ENCODE measurements at regions not wholly inside any gene's neighbourhood (a gene's known extent, or its start where the extent isn't known, plus 50 kb on each side); places are given as distances from the start of the nearest gene placed in this dataset.

DNA sequence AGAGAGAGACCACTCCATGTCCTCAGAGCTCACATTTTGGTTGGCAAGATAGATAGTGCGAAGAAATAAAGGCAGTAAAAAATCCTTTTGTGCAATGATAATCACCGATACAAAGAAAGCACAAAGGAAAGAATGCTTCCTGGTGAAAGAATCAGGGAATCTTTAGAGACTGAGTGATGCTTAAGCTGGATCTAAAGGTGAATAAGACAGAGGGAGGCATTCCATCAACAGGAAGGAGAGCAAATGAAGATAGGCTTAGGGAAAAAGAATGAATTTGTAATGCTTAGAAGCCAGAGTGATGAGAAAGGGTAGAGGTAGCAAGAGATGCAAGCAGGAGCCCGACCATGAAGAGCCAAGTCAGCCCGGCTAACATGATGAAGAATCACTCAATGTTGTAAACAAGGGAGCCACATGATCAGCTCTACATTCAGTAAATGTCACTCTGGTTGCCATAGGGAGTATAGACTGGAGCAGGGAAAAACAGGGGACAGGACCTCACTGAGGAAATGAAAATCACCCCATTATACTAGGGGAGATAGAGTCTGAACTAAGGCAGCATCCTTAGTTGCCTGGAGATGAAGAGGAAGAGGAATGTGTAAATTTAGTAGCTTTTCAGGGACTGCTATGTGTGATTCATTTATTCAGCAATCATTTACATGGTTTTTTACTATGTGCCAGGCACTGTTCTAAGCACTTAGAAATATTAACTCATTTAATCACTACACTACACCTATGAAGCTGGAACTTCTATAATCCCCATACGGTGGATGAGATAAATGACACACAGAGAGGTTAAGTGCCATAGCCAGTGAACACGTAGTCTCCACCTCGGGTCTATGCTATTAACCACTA lies 402.6 kb upstream of the NFIA start:
- H3K27ac ChIP-seq, result no peak overlapping the region
- ChIA-PET CTCF (no interaction called here), POLR2A (ENCODE audit: low non-redundant PET) (no interaction called here)
- TF ChIP-seq, protein P1, sequence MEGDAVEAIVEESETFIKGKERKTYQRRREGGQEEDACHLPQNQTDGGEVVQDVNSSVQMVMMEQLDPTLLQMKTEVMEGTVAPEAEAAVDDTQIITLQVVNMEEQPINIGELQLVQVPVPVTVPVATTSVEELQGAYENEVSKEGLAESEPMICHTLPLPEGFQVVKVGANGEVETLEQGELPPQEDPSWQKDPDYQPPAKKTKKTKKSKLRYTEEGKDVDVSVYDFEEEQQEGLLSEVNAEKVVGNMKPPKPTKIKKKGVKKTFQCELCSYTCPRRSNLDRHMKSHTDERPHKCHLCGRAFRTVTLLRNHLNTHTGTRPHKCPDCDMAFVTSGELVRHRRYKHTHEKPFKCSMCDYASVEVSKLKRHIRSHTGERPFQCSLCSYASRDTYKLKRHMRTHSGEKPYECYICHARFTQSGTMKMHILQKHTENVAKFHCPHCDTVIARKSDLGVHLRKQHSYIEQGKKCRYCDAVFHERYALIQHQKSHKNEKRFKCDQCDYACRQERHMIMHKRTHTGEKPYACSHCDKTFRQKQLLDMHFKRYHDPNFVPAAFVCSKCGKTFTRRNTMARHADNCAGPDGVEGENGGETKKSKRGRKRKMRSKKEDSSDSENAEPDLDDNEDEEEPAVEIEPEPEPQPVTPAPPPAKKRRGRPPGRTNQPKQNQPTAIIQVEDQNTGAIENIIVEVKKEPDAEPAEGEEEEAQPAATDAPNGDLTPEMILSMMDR (conservative IDR thresholded peaks at IDR 0.05; ENCODE audit: low read depth), result no peak
- no peak for DNase-seq (ENCODE audit: low spot score)

DNA sequence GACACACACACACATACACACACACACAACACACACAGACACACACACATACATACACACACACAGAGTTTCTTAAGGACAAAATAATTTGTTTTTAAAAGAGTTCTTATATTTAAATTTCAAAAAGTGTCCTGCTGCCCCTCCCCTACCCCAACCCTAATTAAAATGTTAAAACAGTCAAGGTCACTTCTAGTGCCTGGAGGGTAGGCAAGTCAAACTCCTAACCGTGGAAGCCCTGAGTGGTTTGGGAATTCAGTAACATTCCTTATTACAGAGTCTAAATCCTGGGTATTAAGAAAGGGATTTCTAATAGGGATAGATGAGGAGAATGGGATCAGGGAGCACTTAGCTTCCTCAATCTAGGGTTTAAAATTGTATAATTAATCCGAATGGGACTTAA lies 403.6 kb upstream of the NFIA start:
- no peak for DNase-seq (ENCODE audit: low spot score)
- ChIA-PET POLR2A (ENCODE audit: low non-redundant PET) (no interaction called here), CTCF (no interaction called here)
- TF ChIP-seq, protein P1 (conservative IDR thresholded peaks at IDR 0.05; ENCODE audit: low read depth), result no peak
- H3K27ac ChIP-seq, result no peak overlapping the region

- ChIA-PET POLR2A (ENCODE audit: low non-redundant PET) (no interaction called here), CTCF (no interaction called here)
- H3K27ac ChIP-seq, result no peak overlapping the region
- DNase-seq (ENCODE audit: low spot score), result no peak
- TF ChIP-seq, protein P1 (conservative IDR thresholded peaks at IDR 0.05; ENCODE audit: low read depth), result no peak
Observed at GRCh38 chr1:60678391-60678790, 404.0 kb upstream of the NFIA start.

- ChIA-PET POLR2A (ENCODE audit: low non-redundant PET) (no interaction called here), CTCF (interaction anchor here (0.7 kb wide), 1 partner anchor 370 kb away, joined by 3 read pairs; no protein-coding TSS in a partner anchor)
- no peak for DNase-seq (ENCODE audit: low spot score)
- TF ChIP-seq, protein P1 (conservative IDR thresholded peaks at IDR 0.05; ENCODE audit: low read depth), result no peak
- no peak overlapping the region for H3K27ac ChIP-seq
Observed at GRCh38 chr1:60672449-60672848, 409.9 kb upstream of the NFIA start.

- no peak for DNase-seq (ENCODE audit: low spot score)
- ChIA-PET CTCF (no interaction called here), POLR2A (ENCODE audit: low non-redundant PET) (no interaction called here)
- no peak overlapping the region for H3K27ac ChIP-seq
- TF ChIP-seq, protein P1 (conservative IDR thresholded peaks at IDR 0.05; ENCODE audit: low read depth), result no peak
Observed at GRCh38 chr1:60670302-60670701, 412.1 kb upstream of the NFIA start.

GRCh38 chr1:60668585-60668984 lies 413.8 kb upstream of the NFIA start:
- ChIA-PET CTCF (no interaction called here), POLR2A (ENCODE audit: low non-redundant PET) (no interaction called here)
- TF ChIP-seq, protein P1 (conservative IDR thresholded peaks at IDR 0.05; ENCODE audit: low read depth), result no peak

More at GRCh38 chr1:60668585-60668984, 413.8 kb upstream of the NFIA start:
- no peak overlapping the region for H3K27ac ChIP-seq
- DNase-seq (ENCODE audit: low spot score), result no peak
